Middle frontal gyrus (tissue), 1 donor: ENCODE measurements at regions not wholly inside any gene's neighbourhood (a gene's known extent, or its start where the extent isn't known, plus 50 kb on each side); places are given as distances from the start of the nearest gene placed in this dataset.

ENCODE experiments used
- DNase-seq: peaks from one replicate; pipeline ENCODE4 v3.0.0-alpha.2; 2015; ENCODE audit warnings: low spot score; ENCODE audit errors: extremely low spot score

DNA sequence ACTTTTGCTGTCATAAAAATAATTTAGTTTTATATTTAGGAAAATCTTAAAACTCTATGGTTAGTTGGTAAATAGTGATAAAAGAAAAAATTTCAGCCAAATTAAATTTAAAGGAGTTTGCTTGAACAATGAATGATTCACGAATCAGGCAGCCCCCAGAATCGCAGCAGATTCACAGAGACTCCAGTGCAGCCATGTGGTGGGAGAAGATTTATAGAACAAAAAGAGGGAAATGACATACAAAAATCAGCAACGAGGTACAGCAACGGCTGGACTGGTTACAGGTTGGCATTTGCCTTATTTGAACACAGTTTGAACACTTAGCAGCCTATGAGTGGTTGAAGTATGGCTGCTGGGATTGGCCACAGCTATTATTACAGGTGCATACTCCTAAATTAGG lies 96.4 kb upstream of the MYCBP2 start:
- no peak for DNase-seq

GRCh38 chr13:77422724-77423123 lies 95.8 kb upstream of the MYCBP2 start:
- DNase-seq = no peak

GRCh38 chr13:77417897-77418296 lies 91.0 kb upstream of the MYCBP2 start:
- no peak for DNase-seq

DNA sequence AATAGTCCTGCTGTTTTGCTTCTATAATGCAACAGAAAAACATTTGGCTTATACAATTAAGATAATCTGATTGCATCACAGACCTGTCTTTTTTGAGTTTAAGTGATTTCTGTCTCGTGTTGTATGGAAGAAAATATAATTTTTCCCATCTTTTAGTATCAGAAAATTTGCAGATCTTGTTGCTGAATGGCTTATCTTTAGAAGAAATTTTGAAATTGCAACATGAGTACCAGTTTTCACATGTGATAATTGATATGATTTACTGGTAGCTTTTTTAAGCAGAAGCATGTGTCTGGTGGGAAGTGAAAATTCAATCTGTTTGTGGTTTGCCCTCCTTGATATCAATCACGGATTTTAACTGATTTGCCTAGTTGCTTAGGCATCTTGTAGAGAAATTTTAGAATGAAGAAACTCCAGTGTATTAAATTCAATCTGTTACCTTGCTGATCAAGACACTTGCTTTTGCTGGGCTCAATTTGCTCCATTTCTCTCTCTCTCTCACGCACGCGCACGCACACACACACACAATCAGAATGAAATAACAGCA lies 89.8 kb upstream of the MYCBP2 start:
- DNase-seq = no peak

DNA sequence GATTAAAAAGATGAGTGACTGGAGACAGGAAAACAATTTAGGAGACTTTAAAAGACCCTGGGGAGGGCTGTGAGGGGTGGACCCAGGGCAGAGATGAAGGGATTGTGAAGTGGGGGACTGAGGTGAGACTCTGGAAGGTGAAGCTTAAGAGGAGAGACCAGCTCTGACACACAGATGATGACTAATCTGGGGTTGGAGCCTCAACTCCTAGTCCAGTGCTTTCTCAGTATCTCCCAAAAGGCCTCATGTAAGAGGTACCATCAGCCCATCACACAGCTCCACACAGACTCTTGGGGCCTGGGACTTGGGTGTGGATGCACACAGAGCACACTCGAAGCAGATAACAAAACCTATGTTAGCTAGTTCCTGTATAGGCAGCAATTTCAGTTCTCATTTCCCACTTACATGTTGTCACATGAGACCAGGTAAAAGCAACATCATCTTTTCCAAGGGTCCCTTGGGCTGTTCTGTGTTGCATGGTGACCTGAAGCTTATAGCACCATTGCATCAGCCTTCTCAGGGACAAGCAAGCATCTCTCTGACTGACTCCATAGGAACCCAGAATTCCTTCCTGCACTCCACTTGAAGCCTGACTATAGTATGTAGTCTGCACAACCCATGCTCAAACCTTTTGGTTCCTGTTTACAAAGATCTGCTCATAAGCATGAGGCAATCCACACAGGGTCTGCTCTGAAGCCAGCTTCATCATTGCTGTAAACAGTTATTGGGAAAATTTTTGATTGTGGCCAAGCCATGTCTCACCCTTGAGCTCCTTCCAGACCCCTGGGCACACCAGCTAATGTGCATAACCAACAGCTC lies 88.6 kb upstream of the MYCBP2 start:
- no peak for DNase-seq

DNA sequence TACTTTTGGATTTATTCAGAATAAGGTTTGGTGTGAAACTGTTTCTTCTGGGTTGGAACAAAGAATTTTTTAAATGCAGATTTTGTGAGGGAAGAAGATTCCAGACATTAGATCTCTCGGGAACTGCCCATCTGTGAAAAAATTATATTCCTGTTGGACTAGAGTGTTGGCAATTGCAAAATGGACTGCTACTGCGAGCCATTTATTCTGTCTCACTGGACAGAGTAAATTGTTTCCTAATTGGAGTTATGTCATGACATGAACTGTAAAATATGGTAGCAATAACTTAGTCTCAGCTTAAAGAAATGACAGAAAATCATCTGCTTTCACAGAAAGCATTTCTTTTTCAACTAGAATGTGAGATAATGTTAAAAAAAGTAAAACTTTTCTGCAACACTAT lies 86.0 kb upstream of the MYCBP2 start:
- DNase-seq = no peak

- DNase-seq = no peak
Measured at GRCh38 chr13:77412116-77412635, 85.3 kb upstream of the MYCBP2 start.

DNA sequence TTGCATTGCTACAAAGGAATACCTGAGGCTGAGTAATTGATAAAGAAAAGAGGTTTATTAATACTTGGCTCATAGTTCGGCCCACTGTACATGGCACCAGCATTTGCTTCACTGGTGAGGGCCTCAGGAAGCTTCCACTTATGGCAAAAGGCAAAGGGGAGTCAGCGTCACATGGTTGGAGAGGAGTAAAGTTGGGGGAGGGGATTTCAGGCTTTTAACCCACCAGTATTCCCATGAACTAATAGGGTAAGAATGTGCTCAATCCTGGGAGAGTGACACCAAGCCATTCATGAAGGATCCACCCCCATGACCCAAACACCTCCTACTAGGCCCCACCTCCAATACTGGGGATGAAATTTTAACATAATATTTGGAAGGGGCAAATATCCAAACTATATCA lies 82.5 kb upstream of the MYCBP2 start:
- no peak for DNase-seq

DNA sequence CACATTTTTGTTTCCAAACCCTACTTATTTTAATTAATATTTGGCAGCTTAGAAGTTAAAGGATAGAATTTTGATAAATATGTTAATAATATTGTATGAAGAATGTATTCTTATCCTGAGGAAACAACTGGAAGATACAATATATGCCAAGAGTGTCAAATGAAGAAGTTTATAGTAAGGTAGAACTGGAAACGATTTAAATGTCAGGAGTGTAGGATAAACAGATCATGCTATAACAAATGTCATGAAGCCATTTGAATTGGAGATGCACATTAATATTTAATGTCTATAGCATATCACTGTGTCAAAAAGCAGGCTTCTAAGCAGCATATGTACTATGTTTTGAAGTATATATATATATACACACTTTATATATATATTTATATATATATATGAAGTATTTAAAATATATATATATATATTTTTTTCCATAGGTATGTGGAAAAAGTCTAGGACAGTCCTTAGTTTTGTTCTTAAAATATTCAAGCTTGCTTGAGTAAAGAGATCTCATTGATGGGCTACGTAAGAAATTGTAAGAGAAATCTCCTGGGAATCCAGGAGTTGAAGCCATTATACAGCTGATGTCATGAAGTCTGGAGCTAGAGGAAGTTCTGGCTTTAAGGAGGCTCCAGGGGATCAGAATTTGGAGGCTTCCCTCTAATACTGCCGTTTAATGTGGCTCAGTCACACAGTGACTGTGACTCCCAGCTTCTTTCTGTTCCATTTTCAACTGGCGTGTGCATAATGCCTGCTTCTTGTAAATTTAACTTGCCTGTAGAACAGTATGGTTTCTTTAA lies 79.9 kb upstream of the MYCBP2 start:
- no peak for DNase-seq

- DNase-seq = no peak
Measured at GRCh38 chr13:77398825-77399620, 72.1 kb upstream of the MYCBP2 start.

- DNase-seq = no peak
Measured at GRCh38 chr13:77397636-77398035, 70.7 kb upstream of the MYCBP2 start.

DNA sequence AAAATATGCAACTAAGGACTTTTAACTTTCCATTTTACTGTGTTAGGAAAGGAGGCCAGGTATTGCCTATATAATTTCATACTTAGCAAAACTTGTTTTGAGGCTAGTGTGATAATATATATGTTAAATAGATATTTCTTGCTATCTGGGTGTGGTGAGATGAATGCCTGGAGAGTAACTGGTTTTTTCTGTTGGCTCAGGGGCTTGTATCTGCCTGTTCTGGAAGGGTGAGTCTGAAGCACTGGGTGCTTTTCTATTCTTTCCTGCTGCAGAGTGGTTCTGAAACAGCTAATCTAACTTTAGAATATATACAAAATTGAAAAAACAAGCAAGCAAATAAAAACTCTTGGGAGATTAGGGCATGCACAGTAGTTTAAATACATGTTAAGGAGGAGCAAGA lies 64.6 kb upstream of the MYCBP2 start:
- no peak for DNase-seq

DNA sequence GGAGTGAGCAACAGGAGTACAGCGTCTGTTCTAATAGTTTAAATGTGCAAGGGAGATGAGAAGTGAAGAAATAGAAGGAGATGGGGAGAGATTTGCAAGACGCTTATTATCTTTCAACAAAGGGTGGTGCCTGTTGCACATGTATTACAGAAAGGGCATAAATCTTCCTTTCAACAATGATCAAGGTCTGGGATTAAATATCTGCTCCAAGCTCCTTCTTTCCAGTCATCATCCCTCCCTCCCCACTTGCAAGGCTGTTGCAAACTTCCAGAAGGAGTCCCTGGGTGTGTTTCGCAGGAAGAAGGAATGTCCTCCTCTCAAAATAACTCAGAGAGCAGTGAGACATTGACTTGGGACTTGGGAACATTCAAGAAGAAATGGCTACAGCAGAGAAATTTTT lies 63.5 kb upstream of the MYCBP2 start:
- no peak for DNase-seq

DNA sequence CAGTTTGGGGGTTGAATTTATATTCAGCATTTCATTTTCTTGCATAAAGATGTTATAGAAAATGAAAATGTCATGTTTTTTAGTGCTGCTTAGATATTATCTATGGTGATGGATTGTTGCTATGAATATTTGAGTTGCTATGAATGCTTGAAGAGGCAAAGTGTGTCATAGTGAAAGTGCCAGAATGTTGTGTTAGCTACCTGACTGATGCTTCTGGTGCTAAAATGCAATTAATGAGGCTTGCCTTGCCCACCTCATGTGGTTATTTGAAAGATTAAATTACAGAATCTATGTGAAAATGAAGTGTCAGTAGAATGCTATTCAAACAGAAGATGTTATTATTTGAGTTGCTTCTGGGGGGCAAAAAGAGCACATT lies 62.7 kb upstream of the MYCBP2 start:
- DNase-seq = no peak

- DNase-seq = peak; percentile 45
Measured at GRCh38 chr13:77388944-77389624, 62.2 kb upstream of the MYCBP2 start.

GRCh38 chr13:77387607-77388200 lies 60.8 kb upstream of the MYCBP2 start:
- no peak for DNase-seq

DNA sequence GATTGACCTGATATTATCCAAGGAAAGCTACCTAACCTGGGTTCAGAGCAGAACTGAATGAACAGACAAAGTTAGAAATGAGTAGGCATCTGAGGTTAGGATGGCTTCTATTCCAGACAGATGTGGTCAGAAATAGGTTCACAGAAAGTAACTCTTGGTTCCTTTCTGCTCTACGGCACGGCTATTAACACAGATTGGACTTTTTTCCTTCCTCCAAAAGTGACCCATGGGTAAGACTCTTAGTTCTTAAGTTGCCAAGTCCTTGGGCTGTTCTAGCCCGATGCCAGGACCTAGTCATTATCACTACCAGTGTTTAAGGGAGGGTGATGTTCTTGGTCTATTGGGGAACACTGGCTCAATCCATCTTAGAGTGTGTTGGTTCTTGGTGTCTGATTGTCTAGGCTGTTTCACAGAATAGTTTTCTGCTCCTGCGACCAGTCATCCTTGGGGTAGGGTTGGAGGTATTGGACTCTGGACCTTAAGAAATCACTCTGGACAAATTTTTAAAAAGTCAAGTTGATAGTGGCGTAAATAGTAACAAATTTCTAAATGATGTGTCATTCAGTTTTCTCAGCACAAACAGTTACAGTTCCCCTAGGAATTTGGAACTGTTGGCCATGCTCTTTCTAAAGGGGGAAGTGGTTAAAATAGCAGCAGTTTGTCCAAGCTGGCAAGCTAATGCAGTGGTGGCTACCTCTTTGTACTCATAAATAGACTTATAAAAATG lies 60.1 kb upstream of the MYCBP2 start:
- no peak for DNase-seq

DNA sequence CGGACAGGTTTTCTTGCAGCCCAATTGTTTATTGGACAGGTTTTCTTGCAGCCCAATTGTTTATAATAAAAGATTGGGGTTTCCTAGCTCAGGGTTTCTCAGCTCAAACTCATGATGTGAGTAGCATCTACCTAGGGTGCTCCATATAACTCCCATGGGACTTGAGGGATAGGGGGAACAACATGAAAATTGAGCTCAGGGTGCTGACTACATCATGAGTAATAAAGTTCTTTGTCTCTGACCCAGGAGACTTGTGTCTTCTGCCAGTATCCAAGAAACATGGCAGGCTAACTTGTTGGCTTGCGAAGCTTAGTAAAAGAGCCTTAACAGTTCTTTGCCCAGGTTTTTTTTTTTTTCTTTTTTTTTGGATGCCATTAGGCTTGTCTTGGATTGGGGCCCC lies 59.2 kb upstream of the MYCBP2 start:
- DNase-seq = no peak

GRCh38 chr13:77384999-77385398 lies 58.1 kb upstream of the MYCBP2 start:
- DNase-seq = no peak

GRCh38 chr13:77383097-77383496 lies 56.2 kb upstream of the MYCBP2 start:
- no peak for DNase-seq
